OCI-LY1 (cell line): ENCODE measurements at regions not wholly inside any gene's neighbourhood (a gene's known extent, or its start where the extent isn't known, plus 50 kb on each side); places are given as distances from the start of the nearest gene placed in this dataset.

ENCODE experiments used
- H2AFZ ChIP-seq: fragments of 200-600 bp; sonication (generic), shearing (Covaris generic); 2 replicates; pipeline ENCODE4 v1.6.0; 2014; ENCODE audit warnings: antibody characterized with exemption, mild to moderate bottlenecking, low read length
- H3F3A ChIP-seq: fragments of 200-600 bp; sonication (generic), shearing (Covaris generic); 2 replicates; pipeline ENCODE4 v1.6.0; 2014; ENCODE audit warnings: mild to moderate bottlenecking, antibody characterized with exemption, low read length, moderate library complexity; ENCODE audit not compliant: insufficient read depth
- H3K27ac ChIP-seq: fragments of 200-600 bp; sonication (generic); 2 replicates; pipeline ENCODE4 v1.5.1; 2014; ENCODE audit warnings: low read length, mixed run types, mild to moderate bottlenecking, low read depth; ENCODE audit not compliant: poor library complexity, severe bottlenecking
- H3K27me3 ChIP-seq: fragments of 200-600 bp; sonication (generic); 2 replicates; pipeline ENCODE4 v1.6.0; 2014; ENCODE audit warnings: antibody characterized with exemption, mild to moderate bottlenecking, low read length, moderate library complexity; ENCODE audit not compliant: insufficient read depth
- H3K36me3 ChIP-seq: fragments of 200-600 bp; sonication (generic); 2 replicates; pipeline ENCODE4 v1.6.1; 2014; ENCODE audit warnings: mild to moderate bottlenecking, antibody characterized with exemption, low read length, moderate library complexity, mixed read lengths; ENCODE audit not compliant: insufficient read depth
- H3K4me1 ChIP-seq: fragments of 200-600 bp; sonication (generic); 2 replicates; pipeline ENCODE4 v1.5.1; 2014; ENCODE audit warnings: mild to moderate bottlenecking, low read length, moderate library complexity; ENCODE audit not compliant: insufficient read depth, severe bottlenecking
- H3K4me2 ChIP-seq: fragments of 200-600 bp; sonication (generic), shearing (Covaris generic); 2 replicates; pipeline ENCODE4 v1.6.1; 2014; ENCODE audit warnings: low read length
- H3K4me3 ChIP-seq: fragments of 200-600 bp; sonication (generic); 2 replicates; pipeline ENCODE4 v1.5.1; 2014; ENCODE audit warnings: low read length, low read depth, mild to moderate bottlenecking, mixed read lengths; ENCODE audit not compliant: poor library complexity, severe bottlenecking
- H3K79me2 ChIP-seq: fragments of 200-600 bp; shearing (Covaris generic); 2 replicates; pipeline ENCODE4 v1.6.1; 2016; ENCODE audit warnings: mixed run types, low read length, mixed read lengths; ENCODE audit not compliant: insufficient read depth
- H3K9ac ChIP-seq: fragments of 200-600 bp; sonication (generic), shearing (Covaris generic); 2 replicates; pipeline ENCODE4 v1.6.1; 2014; ENCODE audit warnings: mild to moderate bottlenecking, low read length, mixed read lengths
- H3K9me2 ChIP-seq: fragments of 200-600 bp; sonication (generic), shearing (Covaris generic); 2 replicates; pipeline ENCODE4 v1.6.1; 2014; ENCODE audit warnings: low read depth, mild to moderate bottlenecking, low read length, mixed read lengths
- H3K9me3 ChIP-seq: fragments of 200-600 bp; shearing (Covaris generic); 2 replicates; pipeline ENCODE4 v1.6.1; 2014; ENCODE audit warnings: low read length, mixed read lengths
- H4K20me1 ChIP-seq: fragments of 200-600 bp; sonication (generic), shearing (Covaris generic); 2 replicates; pipeline ENCODE4 v1.6.0; 2016; ENCODE audit warnings: mild to moderate bottlenecking, low read length; ENCODE audit not compliant: insufficient read depth
- CTCF ChIP-seq: fragments of 200-600 bp; sonication (generic), shearing (Covaris generic); IDR thresholded peaks from 2 replicates; pipeline ENCODE4 v1.5.1; 2017; ENCODE audit warnings: mild to moderate bottlenecking, antibody characterized with exemption, low read length, moderate library complexity, mixed read lengths
- EZH2 ChIP-seq: fragments of 200-600 bp; sonication (generic), shearing (Covaris generic); IDR thresholded peaks from 2 replicates; pipeline ENCODE4 v1.8.0; 2017; ENCODE audit warnings: borderline replicate concordance, mixed run types, mild to moderate bottlenecking, antibody characterized with exemption, low read length, moderate library complexity, mixed read lengths

- Histone ChIP-seq H3K4me1 (no peaks in the 10 kb centered on the region), H3K27me3 (no peaks in the 10 kb centered on the region), H3F3A (no peaks in the 10 kb centered on the region), H4K20me1 (no peaks in the 10 kb centered on the region), H3K9me3 (no peaks in the 10 kb centered on the region), H3K36me3 (no peaks in the 10 kb centered on the region), H2AFZ (no peak overlapping the region), H3K27ac (no peak overlapping the region), H3K4me2 (no peak overlapping the region), H3K9me2 (no peaks in the 10 kb centered on the region), H3K79me2 (no peaks in the 10 kb centered on the region), H3K9ac (no peak overlapping the region), H3K4me3 (no peak overlapping the region)
- no peak for TF ChIP-seq CTCF
- TF ChIP-seq EZH2, result no peak
These were observed 1311.3 kb upstream of the TMEFF2 start for GRCh38 chr2:193506035-193506434.

GRCh38 chr2:193505620-193506019, 1310.9 kb upstream of the TMEFF2 start:
- H3F3A ChIP-seq, result no peaks in the 10 kb centered on the region
- no peak overlapping the region for H3K27ac ChIP-seq
- no peaks in the 10 kb centered on the region for H3K36me3 ChIP-seq
- H3K27me3 ChIP-seq, result no peaks in the 10 kb centered on the region
- H3K9me3 ChIP-seq, result no peaks in the 10 kb centered on the region
- TF ChIP-seq CTCF, result no peak
- TF ChIP-seq EZH2, result no peak
- H3K9ac ChIP-seq, result no peak overlapping the region
- no peaks in the 10 kb centered on the region for H3K79me2 ChIP-seq
- H3K9me2 ChIP-seq, result no peaks in the 10 kb centered on the region
- no peak overlapping the region for H2AFZ ChIP-seq
- no peak overlapping the region for H3K4me2 ChIP-seq
- H3K4me1 ChIP-seq, result no peaks in the 10 kb centered on the region
- no peaks in the 10 kb centered on the region for H4K20me1 ChIP-seq
- no peak overlapping the region for H3K4me3 ChIP-seq

GRCh38 chr2:193502363-193503035, 1307.8 kb upstream of the TMEFF2 start:
- no peak overlapping the region for H3K9ac ChIP-seq
- H3K36me3 ChIP-seq, result no peaks in the 10 kb centered on the region
- H3K4me2 ChIP-seq, result no peak overlapping the region
- H3K4me3 ChIP-seq, result no peak overlapping the region
- no peak overlapping the region for H2AFZ ChIP-seq
- H3K27me3 ChIP-seq, result no peaks in the 10 kb centered on the region
- H4K20me1 ChIP-seq, result no peaks in the 10 kb centered on the region
- H3K27ac ChIP-seq, result no peak overlapping the region
- H3K9me2 ChIP-seq, result no peaks in the 10 kb centered on the region
- no peaks in the 10 kb centered on the region for H3K9me3 ChIP-seq
- H3F3A ChIP-seq, result no peaks in the 10 kb centered on the region
- H3K4me1 ChIP-seq, result no peaks in the 10 kb centered on the region
- no peaks in the 10 kb centered on the region for H3K79me2 ChIP-seq
- no peak for TF ChIP-seq EZH2
- TF ChIP-seq CTCF, result no peak
